ENCODE measurements at regions not wholly inside any gene's neighbourhood (a gene's known extent, or its start where the extent isn't known, plus 50 kb on each side); places are given as distances from the start of the nearest gene placed in this dataset.

- Histone ChIP-seq H3K79me2 (ENCODE audit: control insufficient read depth, insufficient read depth, low read length) (no peaks in the 10 kb centered on the region), H3K4me1 (ENCODE audit: control insufficient read depth, extremely low read depth, insufficient read depth, low read length) (peaks cover 5% of the 10 kb centered on the region), H3K4me2 (ENCODE audit: control insufficient read depth, extremely low read depth, insufficient read depth, low read depth, low read length) (no peak overlapping the region), H3K9ac (ENCODE audit: control insufficient read depth, extremely low read depth, insufficient read depth, low read length) (no peak overlapping the region), H3K9me3 (ENCODE audit: control insufficient read depth, low read depth, low read length) (no peaks in the 10 kb centered on the region), H4K20me1 (ENCODE audit: control insufficient read depth, extremely low read depth, insufficient read depth, low read length) (no peaks in the 10 kb centered on the region), H3K9me1 (ENCODE audit: control insufficient read depth, extremely low read depth, insufficient read depth, low read length) (no peaks in the 10 kb centered on the region), H3K27me3 (ENCODE audit: control insufficient read depth, extremely low read depth, insufficient read depth, low read length) (no peaks in the 10 kb centered on the region), H3K27ac (ENCODE audit: control insufficient read depth, insufficient read depth, low read length) (no peak overlapping the region), H3K36me3 (ENCODE audit: control insufficient read depth in 2 of 2, extremely low read depth in 1 of 2, insufficient read depth in 2 of 2, low read length in 2 of 2) (no peaks in the 10 kb centered on the region), H2AFZ (ENCODE audit: control insufficient read depth, low read length) (no peak overlapping the region), H3K4me3 (ENCODE audit: control insufficient read depth in 2 of 3, extremely low read depth in 1 of 3, insufficient read depth in 2 of 3, low read depth in 1 of 3, low read length in 3 of 3) (no peak overlapping the region)
- no peak for TF ChIP-seq EZH2 (IDR thresholded peaks at IDR 0.05; ENCODE audit: low read length)
- no peak for TF ChIP-seq CTCF (optimal IDR thresholded peaks at IDR 0.05 in 1 of 3, IDR thresholded peaks at IDR 0.05 in 1 of 3, conservative IDR thresholded peaks at IDR 0.05 in 1 of 3; ENCODE audit: extremely low read depth in 1 of 3, insufficient read depth in 2 of 3, low read length in 3 of 3)
- dilution Hi-C loops (cut with MboI; ENCODE audit: extremely low pct_ligation_motif_present, low sequenced_read_pairs), result no loop called here
- no peak for FAIRE-seq
- DNase-seq (ENCODE audit: low read depth, low spot score), result no peak
These were observed 303.9 kb upstream of the MAP3K7 start for GRCh38 chr6:90890683-90891330.

GRCh38 chr6:90887764-90888163, 300.9 kb upstream of the MAP3K7 start:
- H3K79me2 ChIP-seq (ENCODE audit: control insufficient read depth, insufficient read depth, low read length), result no peaks in the 10 kb centered on the region
- dilution Hi-C loops (cut with MboI; ENCODE audit: extremely low pct_ligation_motif_present, low sequenced_read_pairs), result no loop called here
- H3K27me3 ChIP-seq (ENCODE audit: control insufficient read depth, extremely low read depth, insufficient read depth, low read length), result no peaks in the 10 kb centered on the region
- H3K27ac ChIP-seq (ENCODE audit: control insufficient read depth, insufficient read depth, low read length), result no peak overlapping the region
- no peak overlapping the region for H3K4me2 ChIP-seq (ENCODE audit: control insufficient read depth, extremely low read depth, insufficient read depth, low read depth, low read length)
- H3K4me3 ChIP-seq (ENCODE audit: control insufficient read depth in 2 of 3, extremely low read depth in 1 of 3, insufficient read depth in 2 of 3, low read depth in 1 of 3, low read length in 3 of 3), result no peak overlapping the region
- H3K4me1 ChIP-seq (ENCODE audit: control insufficient read depth, extremely low read depth, insufficient read depth, low read length), result peaks cover 7% of the 10 kb centered on the region
- DNase-seq (ENCODE audit: low read depth, low spot score) (no peak), FAIRE-seq (no peak)
- no peaks in the 10 kb centered on the region for H3K9me1 ChIP-seq (ENCODE audit: control insufficient read depth, extremely low read depth, insufficient read depth, low read length)
- no peaks in the 10 kb centered on the region for H3K36me3 ChIP-seq (ENCODE audit: control insufficient read depth in 2 of 2, extremely low read depth in 1 of 2, insufficient read depth in 2 of 2, low read length in 2 of 2)
- TF ChIP-seq CTCF (optimal IDR thresholded peaks at IDR 0.05 in 1 of 3, IDR thresholded peaks at IDR 0.05 in 1 of 3, conservative IDR thresholded peaks at IDR 0.05 in 1 of 3; ENCODE audit: extremely low read depth in 1 of 3, insufficient read depth in 2 of 3, low read length in 3 of 3) (no peak), EZH2 (IDR thresholded peaks at IDR 0.05; ENCODE audit: low read length) (no peak)
- peaks cover 3% of the 10 kb centered on the region for H3K9me3 ChIP-seq (ENCODE audit: control insufficient read depth, low read depth, low read length)
- H4K20me1 ChIP-seq (ENCODE audit: control insufficient read depth, extremely low read depth, insufficient read depth, low read length), result no peaks in the 10 kb centered on the region
- no peak overlapping the region for H3K9ac ChIP-seq (ENCODE audit: control insufficient read depth, extremely low read depth, insufficient read depth, low read length)
- H2AFZ ChIP-seq (ENCODE audit: control insufficient read depth, low read length), result no peak overlapping the region

Data from keratinocyte (primary cell).